Stimulated activated naive CD8-positive, alpha-beta T cell treated with anti-CD3 and anti-CD28 coated beads, Interleukin-15, Interleukin-2, amounts not matched to agents 100 ng/mL and 50 ng/mL, for 24 hours (primary cell): ENCODE measurements at regions not wholly inside any gene's neighbourhood (a gene's known extent, or its start where the extent isn't known, plus 50 kb on each side); places are given as distances from the start of the nearest gene placed in this dataset.
"Not testable (repeated sequence)": the region's sequence is repeated elsewhere in the genome, so short reads cannot be mapped to it uniquely, and the experiment has no call there.

ENCODE experiments used
- H3K27ac Mint-ChIP-seq: one replicate; pipeline ENCODE4 v1.8.0; 2021; ENCODE audit warnings: mild to moderate bottlenecking, mixed read lengths
- H3K27me3 Mint-ChIP-seq: one replicate; pipeline ENCODE4 v1.8.0; 2021; ENCODE audit warnings: mixed read lengths
- H3K36me3 Mint-ChIP-seq: one replicate; pipeline ENCODE4 v1.8.0; 2021; ENCODE audit warnings: low read depth, mixed read lengths
- H3K4me1 Mint-ChIP-seq: one replicate; pipeline ENCODE4 v1.8.0; 2021; ENCODE audit warnings: low read depth, mixed read lengths
- H3K4me3 Mint-ChIP-seq: one replicate; pipeline ENCODE4 v1.8.0; 2021; ENCODE audit warnings: mild to moderate bottlenecking, mixed read lengths
- H3K9me3 Mint-ChIP-seq: one replicate; pipeline ENCODE4 v1.8.0; 2021; ENCODE audit warnings: mixed read lengths

GRCh38 chr3:69658514-69659140, 80.6 kb upstream of the MITF start:
- Mint-ChIP-seq H3K4me1 (no peaks in the 10 kb centered on the region), H3K9me3 (no peaks in the 10 kb centered on the region), H3K36me3 (no peaks in the 10 kb centered on the region), H3K4me3 (no peak overlapping the region), H3K27ac (no peak overlapping the region), H3K27me3 (peaks cover 4% of the 10 kb centered on the region)

- H3K27ac Mint-ChIP-seq, H3K4me3 Mint-ChIP-seq, H3K9me3 Mint-ChIP-seq, H3K4me1 Mint-ChIP-seq, H3K27me3 Mint-ChIP-seq, H3K36me3 Mint-ChIP-seq: not testable (repeated sequence)
Observed at GRCh38 chr3:69657030-69657429, 82.2 kb upstream of the MITF start.

GRCh38 chr3:69651765-69652164, 87.5 kb upstream of the MITF start:
- H3K4me1 Mint-ChIP-seq, result no peaks in the 10 kb centered on the region
- no peaks in the 10 kb centered on the region for H3K36me3 Mint-ChIP-seq
- no peaks in the 10 kb centered on the region for H3K9me3 Mint-ChIP-seq
- no peak overlapping the region for H3K27ac Mint-ChIP-seq
- peaks cover 4% of the 10 kb centered on the region for H3K27me3 Mint-ChIP-seq
- no peak overlapping the region for H3K4me3 Mint-ChIP-seq

GRCh38 chr3:69650066-69650419, 89.2 kb upstream of the MITF start:
- H3K4me1 Mint-ChIP-seq, result no peaks in the 10 kb centered on the region
- peaks cover 4% of the 10 kb centered on the region for H3K27me3 Mint-ChIP-seq
- no peak overlapping the region for H3K4me3 Mint-ChIP-seq
- H3K36me3 Mint-ChIP-seq, result no peaks in the 10 kb centered on the region
- H3K27ac Mint-ChIP-seq, result no peak overlapping the region
- no peaks in the 10 kb centered on the region for H3K9me3 Mint-ChIP-seq

GRCh38 chr3:69649120-69650065, 89.9 kb upstream of the MITF start:
- H3K27me3 Mint-ChIP-seq, result peaks cover 4% of the 10 kb centered on the region
- H3K36me3 Mint-ChIP-seq, result no peaks in the 10 kb centered on the region
- no peaks in the 10 kb centered on the region for H3K9me3 Mint-ChIP-seq
- H3K27ac Mint-ChIP-seq, result no peak overlapping the region
- no peak overlapping the region for H3K4me3 Mint-ChIP-seq
- H3K4me1 Mint-ChIP-seq, result no peaks in the 10 kb centered on the region

GRCh38 chr3:69648126-69648525, 91.1 kb upstream of the MITF start:
- Mint-ChIP-seq H3K36me3 (no peaks in the 10 kb centered on the region), H3K4me1 (no peaks in the 10 kb centered on the region), H3K9me3 (no peaks in the 10 kb centered on the region), H3K4me3 (no peak overlapping the region), H3K27me3 (peaks cover 4% of the 10 kb centered on the region), H3K27ac (no peak overlapping the region)

GRCh38 chr3:69647511-69648110, 91.7 kb upstream of the MITF start:
- Mint-ChIP-seq H3K27ac (no peak overlapping the region), H3K4me1 (no peaks in the 10 kb centered on the region), H3K27me3 (peaks cover 4% of the 10 kb centered on the region), H3K9me3 (no peaks in the 10 kb centered on the region), H3K36me3 (no peaks in the 10 kb centered on the region), H3K4me3 (no peak overlapping the region)

GRCh38 chr3:69647081-69647480, 92.2 kb upstream of the MITF start:
- Mint-ChIP-seq H3K36me3 (no peaks in the 10 kb centered on the region), H3K4me3 (no peak overlapping the region), H3K9me3 (no peaks in the 10 kb centered on the region), H3K4me1 (no peaks in the 10 kb centered on the region), H3K27me3 (peaks cover 4% of the 10 kb centered on the region), H3K27ac (no peak overlapping the region)

GRCh38 chr3:69646287-69647067, 92.8 kb upstream of the MITF start:
- H3K27ac Mint-ChIP-seq, result no peak overlapping the region
- H3K9me3 Mint-ChIP-seq, result no peaks in the 10 kb centered on the region
- H3K4me1 Mint-ChIP-seq, result no peaks in the 10 kb centered on the region
- no peaks in the 10 kb centered on the region for H3K36me3 Mint-ChIP-seq
- H3K27me3 Mint-ChIP-seq, result peaks cover 4% of the 10 kb centered on the region
- H3K4me3 Mint-ChIP-seq, result no peak overlapping the region

- Mint-ChIP-seq H3K27me3 (peaks cover 6% of the 10 kb centered on the region), H3K4me3 (no peak overlapping the region), H3K4me1 (no peaks in the 10 kb centered on the region), H3K9me3 (peaks cover 6% of the 10 kb centered on the region), H3K27ac (no peak overlapping the region), H3K36me3 (no peaks in the 10 kb centered on the region)
Observed at GRCh38 chr3:69642606-69643005, 96.7 kb upstream of the MITF start.

- H3K9me3 Mint-ChIP-seq, result peaks cover 10% of the 10 kb centered on the region
- H3K4me1 Mint-ChIP-seq, result no peaks in the 10 kb centered on the region
- H3K27me3 Mint-ChIP-seq, result peaks cover 6% of the 10 kb centered on the region
- H3K4me3 Mint-ChIP-seq, result no peak overlapping the region
- no peak overlapping the region for H3K27ac Mint-ChIP-seq
- no peaks in the 10 kb centered on the region for H3K36me3 Mint-ChIP-seq
Observed at GRCh38 chr3:69639851-69640250, 99.4 kb upstream of the MITF start.

- H3K4me3 Mint-ChIP-seq, result no peak overlapping the region
- peaks cover 12% of the 10 kb centered on the region for H3K9me3 Mint-ChIP-seq
- no peaks in the 10 kb centered on the region for H3K36me3 Mint-ChIP-seq
- H3K4me1 Mint-ChIP-seq, result no peaks in the 10 kb centered on the region
- no peak overlapping the region for H3K27ac Mint-ChIP-seq
- no peaks in the 10 kb centered on the region for H3K27me3 Mint-ChIP-seq
Observed at GRCh38 chr3:69628951-69629350, 110.3 kb upstream of the MITF start.

GRCh38 chr3:69613286-69613685, 126.0 kb upstream of the MITF start:
- no peaks in the 10 kb centered on the region for H3K27me3 Mint-ChIP-seq
- H3K4me1 Mint-ChIP-seq, result no peaks in the 10 kb centered on the region
- H3K9me3 Mint-ChIP-seq, result peaks cover 8% of the 10 kb centered on the region

GRCh38 chr3:69612791-69613190, 126.5 kb upstream of the MITF start:
- H3K9me3 Mint-ChIP-seq, result peaks cover 8% of the 10 kb centered on the region
- no peaks in the 10 kb centered on the region for H3K36me3 Mint-ChIP-seq
- H3K4me1 Mint-ChIP-seq, result no peaks in the 10 kb centered on the region
- H3K27ac Mint-ChIP-seq, result no peak overlapping the region
- H3K4me3 Mint-ChIP-seq, result no peak overlapping the region
- H3K27me3 Mint-ChIP-seq, result no peaks in the 10 kb centered on the region

More at GRCh38 chr3:69613286-69613685, 126.0 kb upstream of the MITF start:
- H3K4me3 Mint-ChIP-seq, result no peak overlapping the region
- H3K27ac Mint-ChIP-seq, result no peak overlapping the region
- no peaks in the 10 kb centered on the region for H3K36me3 Mint-ChIP-seq

- H3K4me1 Mint-ChIP-seq, H3K4me3 Mint-ChIP-seq, H3K27ac Mint-ChIP-seq, H3K9me3 Mint-ChIP-seq, H3K36me3 Mint-ChIP-seq, H3K27me3 Mint-ChIP-seq: not testable (repeated sequence)
Observed at GRCh38 chr3:69609566-69609965, 129.7 kb upstream of the MITF start.
